Heart left ventricle (tissue), 16 donors: ENCODE measurements at regions not wholly inside any gene's neighbourhood (a gene's known extent, or its start where the extent isn't known, plus 50 kb on each side); places are given as distances from the start of the nearest gene placed in this dataset.
A peak's percentile ranks its signal among the peaks of the same experiment; 100 is the strongest.

Experiments
- ATAC-seq, 4 donors: fragments of 200-7000 bp; cut with Tn5 transposase; one replicate each; pipeline ENCODE4 v1.9.1; 2020 to 2022; ENCODE audit warnings: moderate library complexity in 4 of 4, mild to moderate bottlenecking in 3 of 4, moderate number of reproducible peaks in 1 of 4
- DNase-seq, 5 donors: peaks; one replicate each; pipeline ENCODE4 v3.0.0-alpha.2; 2020
- H3K27ac ChIP-seq, 12 donors: fragments of 200-600 bp; sonication (generic) in 4 of 12; one replicate each; pipeline versions ENCODE4 v1.5.0 to v1.8.0; 2016 to 2022; ENCODE audit warnings: mild to moderate bottlenecking in 2 of 12
- H3K27me3 ChIP-seq, 9 donors: fragments of 200-600 bp; sonication (generic) in 2 of 9; one replicate each; pipeline versions ENCODE4 v1.5.1 to v1.8.0; 2016 to 2022; ENCODE audit warnings: mild to moderate bottlenecking in 3 of 9
- H3K36me3 ChIP-seq, 9 donors: fragments of 200-600 bp; sonication (generic) in 2 of 9; one replicate each; pipeline versions ENCODE4 v1.5.0 to v1.8.0; 2018 to 2022; ENCODE audit warnings: mild to moderate bottlenecking in 2 of 9
- H3K4me1 ChIP-seq, 12 donors: fragments of 200-600 bp; sonication (generic) in 4 of 12; one replicate each; pipeline versions ENCODE4 v1.5.0 to v1.8.0; 2016 to 2022; ENCODE audit warnings: mild to moderate bottlenecking in 3 of 12
- H3K4me3 ChIP-seq, 12 donors: fragments of 200-600 bp; sonication (generic) in 4 of 12; one replicate each; pipeline versions ENCODE4 v1.5.0 to v1.8.0; 2017 to 2022; ENCODE audit warnings: mild to moderate bottlenecking in 9 of 12, moderate library complexity in 4 of 12
- H3K9me3 ChIP-seq, 12 donors: fragments of 200-600 bp; sonication (generic) in 4 of 12; one replicate each; pipeline versions ENCODE4 v1.5.0 to v1.8.0; 2016 to 2022; ENCODE audit warnings: mild to moderate bottlenecking in 1 of 12
- CTCF ChIP-seq, 12 donors: fragments of 200-600 bp; sonication (generic) in 4 of 12; IDR thresholded peaks; one replicate each; pipeline versions ENCODE4 v1.5.0 to v1.8.0; 2018 to 2022; ENCODE audit warnings: antibody characterized with exemption in 12 of 12, mild to moderate bottlenecking in 5 of 12
- POLR2A ChIP-seq, 2 donors: fragments of 450-650 bp; IDR thresholded peaks; one replicate each; pipeline ENCODE4 v1.6.1; 2017; ENCODE audit warnings: antibody characterized with exemption in 2 of 2, mild to moderate bottlenecking in 2 of 2, moderate library complexity in 2 of 2
- WGBS, 4 donors: extraction: QIAGEN DNeasy Blood & Tissue Kit in 2 of 4; methylation state at CpG; one replicate each; pipeline versions ENCODE4 v1.1.5 to v1.1.7; 2013 to 2018; 5-methylcytosine and 5-hydroxymethylcytosine counted together
- intact Hi-C, 10 donors: fragments of 100-400 bp; cut with DNase I; formaldehyde crosslinking; loops; one replicate each; pipeline versions ENCODE4 v1.11.1 to v1.14.2; 2022
- donor health status: ischemic (EF 13 %, LVEDD 7.1; RV severe dilation, severe dysfunction).
- donor health status: healthy with polysubstance abuse.
- donor health status: DM: no; HTN: yes; CAD: no.
- donor health status: DM: no; HTN: no; CAD: no.
- donor health status: ischemic (EF 25% LVEDD 6.9; RV normal size, moderate dysfunction).
- donor health status: ischemic (EF 25% LVEDD 5.7; RV mildly dilated, moderate dysfunction).
- donor health status: healthy.
- donor health status: DM: yes; HTN: yes; CAD: no.
- donor health status: ischemic (EF 35%, LVEDD 5.7; RV mildly dilated, moderate dysfunction).
- donor health status: nonischemic (EF 11% LVEDD 7.7; RV severe dilation, severe dysfunction).
- donor health status: DM: yes; HTN: yes; CAD: no.
- donor health status: PGD.
- donor health status: ischemic (EF 29% LVEDD 5.4; RV normal size, mild dysfunction).
- donor health status: nonischemic (EF 23%, LVEDD 6.1; RV moderate dilation, normal function).

- Histone ChIP-seq H3K27ac (peak overlapping the region in 6 of 12 donors; percentile 37 to 62 (median 52)), H3K4me3 (peak overlapping the region in 1 of 12 donors; percentile 16), H3K27me3 (no peaks in the 10 kb centered on the region), H3K9me3 (no peaks in the 10 kb centered on the region), H3K4me1 (peaks cover 0 to 33% (median 11%) of the 10 kb centered on the region in 12 donors), H3K36me3 (no peaks in the 10 kb centered on the region)
- intact Hi-C loops = loop anchor here in 1 of 10 donors (5.0 kb wide), 1 partner anchor 56 kb away; no protein-coding TSS in a partner anchor
- TF ChIP-seq CTCF (IDR thresholded peaks at IDR 0.05) (no peak), POLR2A (IDR thresholded peaks at IDR 0.05) (no peak)
- 61 to 77% (median 66%) methylated on average over 8 of the region's 8 CpGs for WGBS, 4 donors
- peak in 2 of 4 donors; percentile 46 to 68 for ATAC-seq
- DNase-seq = no peak
Measured at GRCh38 chr1:212186427-212187207, 98.6 kb upstream of the PPP2R5A start.

GRCh38 chr1:212188599-212189351 is 96.4 kb upstream of the PPP2R5A start:
- WGBS, 4 donors = 75 to 87% (median 85%) methylated on average over 6 of the region's 6 CpGs
- H3K27me3 ChIP-seq = no peaks in the 10 kb centered on the region

GRCh38 chr1:212189352-212189738 is 95.9 kb upstream of the PPP2R5A start:
- TF ChIP-seq CTCF (IDR thresholded peaks at IDR 0.05) (no peak), POLR2A (IDR thresholded peaks at IDR 0.05) (no peak)
- H3K36me3 ChIP-seq = no peaks in the 10 kb centered on the region
- intact Hi-C loops = loop anchor here in 1 of 10 donors (5.0 kb wide), 1 partner anchor 53 kb away; no protein-coding TSS in a partner anchor
- ATAC-seq (peak in 3 of 4 donors; percentile 52 to 62 (median 55)), DNase-seq (no peak)
- H3K9me3 ChIP-seq = no peaks in the 10 kb centered on the region
- H3K27me3 ChIP-seq = no peaks in the 10 kb centered on the region
- peaks cover 0 to 33% (median 11%) of the 10 kb centered on the region in 12 donors for H3K4me1 ChIP-seq
- peak overlapping the region in 3 of 12 donors; percentile 13 to 33 (median 25) for H3K27ac ChIP-seq
- 51 to 70% (median 57%) methylated on average over 3 of the region's 3 CpGs for WGBS, 4 donors
- H3K4me3 ChIP-seq = no peak overlapping the region

More at GRCh38 chr1:212188599-212189351, 96.4 kb upstream of the PPP2R5A start:
- TF ChIP-seq POLR2A (IDR thresholded peaks at IDR 0.05) (no peak), CTCF (IDR thresholded peaks at IDR 0.05) (no peak)
- ATAC-seq (no peak), DNase-seq (no peak)
- peak overlapping the region in 6 of 12 donors; percentile 13 to 54 (median 36) for H3K27ac ChIP-seq
- no peaks in the 10 kb centered on the region for H3K36me3 ChIP-seq
- peaks cover 0 to 33% (median 11%) of the 10 kb centered on the region in 12 donors for H3K4me1 ChIP-seq
- no peak overlapping the region for H3K4me3 ChIP-seq
- no peaks in the 10 kb centered on the region for H3K9me3 ChIP-seq
- intact Hi-C loops = loop anchor here in 1 of 10 donors (5.0 kb wide), 1 partner anchor 54 kb away; no protein-coding TSS in a partner anchor

GRCh38 chr1:212190169-212190568 is 95.0 kb upstream of the PPP2R5A start:
- Histone ChIP-seq H3K4me3 (no peak overlapping the region), H3K4me1 (peaks cover 0 to 33% (median 11%) of the 10 kb centered on the region in 12 donors), H3K27me3 (no peaks in the 10 kb centered on the region), H3K9me3 (peaks cover 0 to 6% (median 0%) of the 10 kb centered on the region in 12 donors), H3K27ac (no peak overlapping the region), H3K36me3 (no peaks in the 10 kb centered on the region)
- DNase-seq (no peak), ATAC-seq (no peak)
- intact Hi-C loops = no loop called here
- TF ChIP-seq CTCF (IDR thresholded peaks at IDR 0.05) (no peak), POLR2A (IDR thresholded peaks at IDR 0.05) (no peak)
- 83 to 94% (median 86%) methylated on average over 15 to 17 of the region's 17 CpGs for WGBS, 4 donors
